ENCODE measurements at regions not wholly inside any gene's neighbourhood (a gene's known extent, or its start where the extent isn't known, plus 50 kb on each side); places are given as distances from the start of the nearest gene placed in this dataset.

- H3K27ac ChIP-seq (ENCODE audit: low read depth) = no peak overlapping the region
- no peaks in the 10 kb centered on the region for H3K36me3 ChIP-seq (ENCODE audit: insufficient read depth)
- H3K4me1 ChIP-seq (ENCODE audit: insufficient read depth) = peaks cover 7% of the 10 kb centered on the region
- H2AFZ ChIP-seq = no peak overlapping the region
- no peak for DNase-seq (ENCODE audit: low spot score)
- Mint-ChIP-seq H3K4me1 (peaks cover 9% of the 10 kb centered on the region), H3K4me3 (no peak overlapping the region), H3K36me3 (ENCODE audit: low read depth) (no peaks in the 10 kb centered on the region), H3K27me3 (ENCODE audit: insufficient read depth, low read depth, poor library complexity) (peaks cover 10% of the 10 kb centered on the region), H3K27ac (no peak overlapping the region), H3K9me3 (no peaks in the 10 kb centered on the region)
- no peaks in the 10 kb centered on the region for H3K27me3 ChIP-seq (ENCODE audit: insufficient read depth)
- H3K4me3 ChIP-seq = no peak overlapping the region
- no peak for ATAC-seq
- H3K79me2 ChIP-seq (replicated peaks; ENCODE audit: insufficient read depth) = no peaks in the 10 kb centered on the region
- H4K20me1 ChIP-seq (replicated peaks; ENCODE audit: insufficient read depth) = no peaks in the 10 kb centered on the region
- H3K4me2 ChIP-seq = no peak overlapping the region
- no peaks in the 10 kb centered on the region for H3F3A ChIP-seq (replicated peaks; ENCODE audit: low read depth)
- no peak for TF ChIP-seq NANOG (IDR thresholded peaks at IDR 0.05; ENCODE audit: borderline replicate concordance)
- no peak for TF ChIP-seq EZH2 (IDR thresholded peaks at IDR 0.05; ENCODE audit: low read depth, unreplicated experiment)
- TF ChIP-seq POLR2AphosphoS5 (IDR thresholded peaks at IDR 0.05; ENCODE audit: low read depth) = no peak
- no peak for TF ChIP-seq ZNF114 (CRISPR knock-in tag; IDR thresholded peaks at IDR 0.05)
- no peak for TF ChIP-seq EZH2phosphoT487 (IDR thresholded peaks at IDR 0.05; ENCODE audit: unreplicated experiment)
- no peak for TF ChIP-seq CTCF (conservative IDR thresholded peaks at IDR 0.05; ENCODE audit: low read depth in 2 of 2)
- no peak for TF ChIP-seq ETS1 (IDR thresholded peaks at IDR 0.05)
- no peak for TF ChIP-seq REST (IDR thresholded peaks at IDR 0.05; ENCODE audit: unreplicated experiment)
- no peak for TF ChIP-seq STAT1 (IDR thresholded peaks at IDR 0.05; ENCODE audit: unreplicated experiment)
- no peak for TF ChIP-seq JUNB (IDR thresholded peaks at IDR 0.05; ENCODE audit: unreplicated experiment)
- TF ChIP-seq ZNF331 (CRISPR knock-in tag; IDR thresholded peaks at IDR 0.05; ENCODE audit: low read depth) = no peak
- TF ChIP-seq ZNF462 (CRISPR knock-in tag; IDR thresholded peaks at IDR 0.05) = no peak
- no peak for TF ChIP-seq CREB1 (CRISPR knock-in tag; IDR thresholded peaks at IDR 0.05; ENCODE audit: low read depth)
- no peaks in the 10 kb centered on the region for H3K9me2 ChIP-seq (ENCODE audit: insufficient read depth)
These were observed 567.0 kb upstream of the CADM1 start for GRCh38 chr11:116071241-116071640.
